Activated CD8-positive, alpha-beta T cell treated with anti-CD3 and anti-CD28 coated beads, Interleukin-2, amount 10 ng/mL, durations not matched to agents 7 days and 5 days (primary cell): ENCODE measurements at regions not wholly inside any gene's neighbourhood (a gene's known extent, or its start where the extent isn't known, plus 50 kb on each side); places are given as distances from the start of the nearest gene placed in this dataset.

Source experiments
- ATAC-seq: fragments of 150-1000 bp; cut with Tn5 transposase; one replicate; pipeline ENCODE4 v1.10.0; 2021; ENCODE audit warnings: moderate library complexity
- CTCF ChIA-PET: fragments of 350-600 bp; sonication (Branson Sonifier 250); formaldehyde crosslinking; loops from one replicate; lab custom pipeline; 2021; ENCODE audit warnings: antibody characterized with exemption; lab: Charles Lee
- POLR2A ChIA-PET: fragments of 350-600 bp; sonication (Branson Sonifier 250); formaldehyde crosslinking; loops from one replicate; lab custom pipeline; 2021; ENCODE audit warnings: antibody characterized with exemption; lab: Charles Lee
- DNase-seq: peaks from one replicate; pipeline ENCODE4 v3.0.0-alpha.2; 2020
- H3K27ac Mint-ChIP-seq: one replicate; pipeline ENCODE4 v1.8.0; 2021; ENCODE audit warnings: mild to moderate bottlenecking, mixed read lengths
- H3K27me3 Mint-ChIP-seq: one replicate; pipeline ENCODE4 v1.8.0; 2021; ENCODE audit warnings: low read depth, mixed read lengths
- H3K36me3 Mint-ChIP-seq: one replicate; pipeline ENCODE4 v1.8.0; 2021; ENCODE audit warnings: low read depth, mixed read lengths
- H3K4me1 Mint-ChIP-seq: one replicate; pipeline ENCODE4 v1.8.0; 2021; ENCODE audit warnings: low read depth, mixed read lengths
- H3K4me3 Mint-ChIP-seq: one replicate; pipeline ENCODE4 v1.8.0; 2021; ENCODE audit warnings: mild to moderate bottlenecking, mixed read lengths
- H3K9me3 Mint-ChIP-seq: one replicate; pipeline ENCODE4 v1.8.0; 2022; ENCODE audit warnings: mixed read lengths; ENCODE audit not compliant: insufficient read depth

DNA sequence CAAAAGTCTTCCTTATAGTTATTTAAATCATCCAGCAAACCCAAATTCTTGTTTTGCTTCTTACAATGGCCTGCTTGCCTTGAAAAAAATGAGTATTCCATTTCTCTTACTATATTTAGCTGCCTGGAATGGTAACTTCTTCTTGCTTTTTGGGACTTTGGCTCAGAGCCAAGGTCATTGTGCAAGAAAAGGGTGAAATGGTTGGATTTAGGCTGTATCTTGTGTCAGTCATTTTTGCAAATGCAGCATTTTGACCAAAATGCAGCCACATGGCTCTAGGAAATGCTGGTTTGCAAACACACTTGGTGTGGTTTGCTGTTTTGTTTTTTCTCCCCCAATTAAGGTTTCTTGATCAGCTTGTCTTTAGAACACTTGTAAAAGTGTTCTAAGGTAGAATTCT is 133.3 kb upstream of the ELL2 start:
- POLR2A ChIA-PET: no interaction called here
- ATAC-seq: no peak

DNA sequence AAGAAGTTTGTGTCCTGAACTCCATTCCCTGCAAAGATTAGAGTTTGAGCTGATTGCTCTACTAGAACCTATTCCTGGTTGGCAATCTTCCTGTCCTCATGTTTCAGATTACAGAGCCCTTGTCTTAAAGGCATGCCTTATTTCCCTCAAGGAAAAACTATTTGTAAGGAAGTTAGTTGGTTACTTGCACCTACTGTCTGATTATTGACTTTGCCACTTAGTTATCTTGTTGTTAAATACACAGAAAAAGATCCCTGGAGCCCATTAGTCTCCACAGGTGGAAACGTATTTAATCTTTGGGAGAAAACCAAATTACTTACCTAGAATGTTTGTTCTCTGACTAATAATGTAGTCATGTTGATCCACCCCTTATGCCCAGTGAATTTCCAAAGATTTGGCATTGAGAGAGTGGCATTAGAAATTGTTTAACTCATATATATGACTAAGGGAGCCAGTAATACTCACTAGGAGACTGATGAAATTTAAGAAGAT is 132.3 kb upstream of the ELL2 start:
- Mint-ChIP-seq H3K4me3 (no peak overlapping the region), H3K36me3 (no peaks in the 10 kb centered on the region), H3K4me1 (no peaks in the 10 kb centered on the region), H3K9me3 (no peaks in the 10 kb centered on the region), H3K27ac (no peak overlapping the region), H3K27me3 (no peaks in the 10 kb centered on the region)
- ChIA-PET CTCF (no interaction called here), POLR2A (no interaction called here)
- DNase-seq: no peak
- no peak for ATAC-seq

More for the DNA sequence above, 133.3 kb upstream of the ELL2 start:
- no peak overlapping the region for H3K4me3 Mint-ChIP-seq
- no peaks in the 10 kb centered on the region for H3K27me3 Mint-ChIP-seq
- CTCF ChIA-PET: no interaction called here
- no peaks in the 10 kb centered on the region for H3K4me1 Mint-ChIP-seq
- no peaks in the 10 kb centered on the region for H3K36me3 Mint-ChIP-seq
- H3K9me3 Mint-ChIP-seq: no peaks in the 10 kb centered on the region
- no peak for DNase-seq
- H3K27ac Mint-ChIP-seq: no peak overlapping the region

DNA sequence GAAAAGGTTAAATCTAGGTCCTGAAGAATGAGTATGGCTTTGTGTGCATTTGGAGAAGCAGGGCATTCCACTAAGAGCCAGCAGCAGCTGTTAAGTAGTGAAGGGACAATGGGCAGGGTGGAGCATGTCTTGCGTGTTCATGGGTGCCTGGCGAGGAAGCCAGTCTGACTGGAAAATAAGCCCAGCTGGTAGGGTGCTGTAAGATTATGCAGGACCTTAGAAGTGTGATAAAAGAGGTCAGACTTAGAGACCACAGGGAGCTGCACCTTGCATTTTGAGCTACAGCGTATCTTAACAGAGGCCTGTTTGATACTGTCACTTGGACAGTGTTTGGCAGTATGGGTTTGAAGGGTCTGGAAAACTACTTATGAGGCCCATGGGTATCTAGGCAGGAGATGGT is 131.7 kb upstream of the ELL2 start:
- no peak for DNase-seq
- ChIA-PET CTCF (no interaction called here), POLR2A (interaction anchor here (0.5 kb wide), 1 partner anchor 181 kb away, joined by 4 read pairs; no protein-coding TSS in a partner anchor)
- no peaks in the 10 kb centered on the region for H3K9me3 Mint-ChIP-seq
- H3K4me3 Mint-ChIP-seq: no peak overlapping the region
- no peaks in the 10 kb centered on the region for H3K27me3 Mint-ChIP-seq
- no peak for ATAC-seq
- no peak overlapping the region for H3K27ac Mint-ChIP-seq
- no peaks in the 10 kb centered on the region for H3K36me3 Mint-ChIP-seq
- no peaks in the 10 kb centered on the region for H3K4me1 Mint-ChIP-seq

DNA sequence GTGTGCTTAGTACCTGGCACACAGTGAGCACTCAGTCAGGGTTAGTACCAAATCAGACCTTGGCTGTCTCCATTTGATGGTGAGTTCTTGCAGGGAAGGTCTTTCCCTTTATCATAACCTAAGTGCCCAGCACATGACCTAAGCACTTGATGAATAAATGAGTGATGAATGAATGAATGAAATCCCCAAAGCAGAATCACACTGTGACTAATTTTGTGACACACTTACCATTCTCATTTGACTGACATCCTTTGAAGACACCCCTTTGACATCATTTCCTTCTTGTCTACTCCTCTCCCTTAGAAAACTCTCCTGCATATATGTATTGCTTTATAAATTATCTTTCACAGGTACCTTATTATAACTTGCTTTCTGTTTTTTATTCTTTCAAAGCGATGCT is 130.2 kb upstream of the ELL2 start:
- CTCF ChIA-PET: no interaction called here
- ATAC-seq: no peak

DNA sequence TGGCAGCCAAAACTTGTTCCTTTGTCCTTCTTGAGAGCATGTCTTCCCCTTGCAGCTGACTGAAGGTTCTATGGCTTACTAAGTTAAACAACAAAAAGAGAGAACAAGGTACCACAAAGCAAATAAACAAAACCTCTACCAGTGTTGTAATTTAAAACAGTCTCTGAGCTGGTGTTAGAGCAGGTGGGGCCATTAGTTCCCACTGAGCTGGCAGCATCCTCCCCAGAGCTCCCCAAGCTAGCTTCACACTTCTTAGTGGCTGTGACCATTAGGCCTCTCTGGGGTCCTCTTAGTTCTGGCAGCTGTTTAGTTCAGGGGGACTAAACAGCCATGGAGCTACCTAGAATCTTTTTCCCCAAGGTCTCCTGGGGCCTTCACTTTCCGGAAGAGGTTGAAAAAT is 128.6 kb upstream of the ELL2 start:
- Mint-ChIP-seq H3K36me3 (no peaks in the 10 kb centered on the region), H3K27me3 (no peaks in the 10 kb centered on the region), H3K9me3 (no peaks in the 10 kb centered on the region), H3K27ac (no peak overlapping the region), H3K4me1 (no peaks in the 10 kb centered on the region), H3K4me3 (no peak overlapping the region)
- ChIA-PET POLR2A (interaction anchor here (0.6 kb wide), 1 partner anchor 12 kb away, joined by 3 read pairs; no protein-coding TSS in a partner anchor), CTCF (interaction anchor here (0.6 kb wide), 1 partner anchor 350 kb away, joined by 3 read pairs; no protein-coding TSS in a partner anchor)
- DNase-seq: no peak
- no peak for ATAC-seq

More for the DNA sequence above, 130.2 kb upstream of the ELL2 start:
- Mint-ChIP-seq H3K4me1 (no peaks in the 10 kb centered on the region), H3K9me3 (no peaks in the 10 kb centered on the region), H3K4me3 (no peak overlapping the region), H3K27me3 (no peaks in the 10 kb centered on the region), H3K27ac (no peak overlapping the region), H3K36me3 (no peaks in the 10 kb centered on the region)
- POLR2A ChIA-PET: no interaction called here
- DNase-seq: no peak

DNA sequence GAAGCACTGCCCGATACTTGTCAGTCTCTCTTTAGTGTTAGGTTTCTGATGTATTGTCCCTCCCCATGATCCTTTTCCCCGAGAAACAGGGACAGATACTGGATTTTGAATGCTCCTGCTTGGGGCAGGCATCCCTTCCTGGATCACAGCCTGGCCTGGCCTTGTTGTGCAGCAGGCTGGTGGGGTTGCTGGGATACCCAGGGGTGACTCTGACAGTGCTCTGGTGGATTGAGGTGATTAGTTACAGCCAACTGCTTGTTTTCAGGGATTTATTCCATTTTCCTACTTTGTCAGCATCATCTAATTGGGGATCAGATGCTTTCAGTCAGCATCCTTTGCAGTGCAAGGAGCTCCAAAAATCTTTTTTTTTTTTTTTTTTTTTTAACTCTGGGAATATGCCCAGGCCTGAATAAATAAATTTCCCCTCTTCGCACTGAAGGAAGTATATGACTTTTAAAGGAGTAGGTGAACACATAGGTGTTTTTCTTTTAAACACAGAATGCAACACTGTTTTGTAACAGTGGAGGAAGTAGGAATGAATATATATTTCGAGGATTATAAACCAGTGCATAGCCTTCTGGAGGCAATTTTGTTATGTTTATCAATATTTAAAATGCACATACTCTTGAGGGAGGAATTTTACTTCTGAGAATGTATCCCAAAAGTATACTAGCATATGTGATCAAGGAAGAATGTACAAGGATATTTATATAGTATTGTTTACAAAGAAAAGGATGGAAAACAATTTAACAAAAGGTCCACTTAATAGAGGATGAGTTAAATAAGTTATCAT is 127.3 kb upstream of the ELL2 start:
- POLR2A ChIA-PET: no interaction called here
- CTCF ChIA-PET: no interaction called here
- H3K9me3 Mint-ChIP-seq: no peaks in the 10 kb centered on the region
- DNase-seq (no peak), ATAC-seq (no peak)
- H3K4me1 Mint-ChIP-seq: no peaks in the 10 kb centered on the region
- H3K36me3 Mint-ChIP-seq: no peaks in the 10 kb centered on the region
- no peak overlapping the region for H3K27ac Mint-ChIP-seq
- H3K27me3 Mint-ChIP-seq: no peaks in the 10 kb centered on the region
- no peak overlapping the region for H3K4me3 Mint-ChIP-seq

DNA sequence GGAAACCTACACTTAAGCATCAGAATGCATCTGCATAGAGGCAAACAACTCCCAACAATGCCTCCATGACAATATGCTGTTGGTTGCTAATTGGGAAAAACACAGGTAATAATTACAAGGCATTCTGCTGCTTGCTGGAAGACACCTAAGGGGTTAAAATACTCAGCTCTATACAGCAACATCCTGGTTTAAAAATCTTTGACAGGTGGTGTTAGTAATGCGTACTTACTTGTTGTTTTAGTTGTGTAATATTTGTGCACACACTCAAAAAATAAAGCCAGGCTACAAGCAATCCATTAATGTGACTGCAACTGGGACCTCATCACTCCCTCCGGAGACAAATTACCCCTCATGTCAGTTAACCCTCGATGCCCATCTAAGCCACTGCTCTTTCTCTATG is 126.3 kb upstream of the ELL2 start:
- Mint-ChIP-seq H3K4me3 (no peak overlapping the region), H3K27me3 (no peaks in the 10 kb centered on the region), H3K36me3 (no peaks in the 10 kb centered on the region), H3K9me3 (no peaks in the 10 kb centered on the region), H3K4me1 (no peaks in the 10 kb centered on the region), H3K27ac (no peak overlapping the region)
- no peak for ATAC-seq
- no peak for DNase-seq
- ChIA-PET POLR2A (interaction anchor here (0.6 kb wide), 1 partner anchor 515 kb away, joined by 3 read pairs; no protein-coding TSS in a partner anchor), CTCF (no interaction called here)

DNA sequence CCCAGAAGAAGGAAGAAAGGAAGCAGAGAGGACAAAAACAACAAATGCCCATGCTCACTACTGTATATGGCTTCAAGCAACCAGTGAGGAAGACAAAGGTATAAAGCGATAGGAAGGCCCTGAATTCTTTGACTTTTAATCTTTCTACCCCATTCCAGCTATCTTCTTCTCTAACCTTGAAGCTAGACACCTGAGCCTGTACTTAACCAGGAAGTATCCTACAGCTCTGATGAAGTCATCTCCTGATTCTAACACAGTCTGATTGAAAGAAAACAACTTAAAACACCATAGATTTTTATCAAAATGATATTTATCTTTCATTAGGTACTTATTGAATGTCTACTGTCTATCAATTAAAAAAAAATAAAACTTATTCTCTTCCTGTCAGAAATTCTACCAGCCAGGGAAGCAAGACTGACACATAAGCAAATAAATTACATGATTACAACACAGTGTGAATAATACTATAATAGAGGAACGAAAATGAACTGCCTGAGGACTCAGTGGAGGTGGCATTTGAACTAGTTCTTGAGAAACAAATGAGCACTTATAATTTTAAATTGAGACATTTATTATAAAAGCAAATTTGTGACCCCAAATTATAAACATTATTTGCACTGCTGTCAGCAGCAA is 123.3 kb upstream of the ELL2 start:
- no peak for ATAC-seq
- H3K4me1 Mint-ChIP-seq: no peaks in the 10 kb centered on the region
- POLR2A ChIA-PET: no interaction called here
- CTCF ChIA-PET: no interaction called here
- DNase-seq: no peak
- H3K27ac Mint-ChIP-seq: no peak overlapping the region
- no peaks in the 10 kb centered on the region for H3K36me3 Mint-ChIP-seq
- H3K27me3 Mint-ChIP-seq: no peaks in the 10 kb centered on the region
- H3K9me3 Mint-ChIP-seq: no peaks in the 10 kb centered on the region
- no peak overlapping the region for H3K4me3 Mint-ChIP-seq

DNA sequence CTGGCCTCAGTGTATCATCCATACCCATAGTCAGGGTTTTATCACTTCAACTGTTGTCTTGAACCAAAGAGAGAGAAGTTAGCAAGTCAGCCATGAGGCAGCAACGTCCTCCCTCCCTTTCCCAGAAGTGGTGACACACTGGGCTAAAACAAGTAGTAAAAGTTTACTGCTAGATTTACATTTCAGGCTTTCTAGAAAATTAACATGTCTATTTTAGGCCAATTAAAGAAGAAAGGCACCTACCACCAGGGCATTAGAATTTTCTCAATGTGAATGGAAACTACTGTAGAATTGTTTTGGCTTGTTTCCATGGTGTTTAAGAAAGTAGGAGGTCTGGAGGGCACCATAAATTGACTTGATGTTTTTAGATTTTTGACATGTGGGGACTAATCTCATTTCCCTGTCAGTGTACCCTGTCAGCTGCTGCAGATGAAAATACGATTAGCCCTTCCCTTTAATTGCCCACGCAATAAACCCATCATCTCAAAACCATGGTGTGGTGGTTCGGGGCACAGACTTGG is 121.8 kb upstream of the ELL2 start:
- no peak for DNase-seq
- no peak for ATAC-seq
- Mint-ChIP-seq H3K9me3 (no peaks in the 10 kb centered on the region), H3K27me3 (no peaks in the 10 kb centered on the region), H3K4me1 (no peaks in the 10 kb centered on the region), H3K27ac (no peak overlapping the region), H3K36me3 (no peaks in the 10 kb centered on the region), H3K4me3 (no peak overlapping the region)
- CTCF ChIA-PET: no interaction called here
- POLR2A ChIA-PET: no interaction called here

DNA sequence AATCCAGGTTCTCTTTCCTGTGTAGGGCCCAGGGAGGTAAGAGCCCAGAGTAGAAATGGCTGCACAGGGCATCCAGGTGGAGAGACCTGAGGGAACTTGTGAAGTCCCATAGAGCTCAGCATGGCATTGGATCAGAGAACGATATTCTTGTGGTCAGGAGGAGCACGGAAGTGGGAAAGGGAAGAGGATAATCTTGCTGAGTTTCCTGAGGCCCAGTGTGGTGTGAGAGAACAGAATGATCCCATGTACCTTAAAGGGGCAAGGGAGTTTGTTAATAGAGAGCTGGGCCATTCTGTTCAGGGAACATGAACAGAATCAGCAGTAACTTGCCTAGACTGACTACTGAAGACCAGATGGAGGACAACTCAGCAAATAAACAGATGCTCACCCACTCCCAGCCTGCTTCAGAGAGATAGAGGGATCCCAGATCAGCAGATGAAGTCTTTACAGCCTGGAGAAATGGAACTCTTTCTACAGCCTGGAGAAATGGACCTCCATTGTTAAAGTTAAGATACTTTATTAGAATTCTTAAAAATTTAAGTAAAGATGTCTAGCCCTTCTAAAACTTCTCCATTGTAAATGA is 119.7 kb upstream of the ELL2 start:
- H3K4me3 Mint-ChIP-seq: no peak overlapping the region
- no peak for DNase-seq
- POLR2A ChIA-PET: no interaction called here
- H3K27me3 Mint-ChIP-seq: no peaks in the 10 kb centered on the region
- no peaks in the 10 kb centered on the region for H3K9me3 Mint-ChIP-seq
- CTCF ChIA-PET: no interaction called here
- H3K27ac Mint-ChIP-seq: no peak overlapping the region
- no peak for ATAC-seq
- no peaks in the 10 kb centered on the region for H3K36me3 Mint-ChIP-seq
- no peaks in the 10 kb centered on the region for H3K4me1 Mint-ChIP-seq

DNA sequence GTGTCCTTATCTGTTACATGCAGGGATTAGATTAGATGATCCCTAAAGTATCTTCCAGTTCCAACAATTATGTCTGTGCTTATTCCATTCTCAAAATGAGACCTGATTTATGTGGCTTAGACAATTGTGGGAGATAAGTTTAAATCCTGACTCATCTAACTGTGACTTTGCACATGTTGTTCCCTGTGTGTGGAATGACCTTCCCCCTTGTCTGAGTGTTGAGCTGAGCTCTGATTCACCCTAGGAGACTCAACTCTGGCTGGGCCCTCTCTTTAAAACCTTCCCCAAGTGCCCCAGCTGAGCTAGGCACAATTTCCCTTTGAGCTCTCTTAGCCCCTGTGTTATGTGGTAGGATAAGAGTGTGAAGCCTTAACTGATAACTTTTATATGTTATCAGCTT is 118.9 kb upstream of the ELL2 start:
- Mint-ChIP-seq H3K27ac (no peak overlapping the region), H3K27me3 (no peaks in the 10 kb centered on the region), H3K4me3 (no peak overlapping the region), H3K4me1 (no peaks in the 10 kb centered on the region), H3K9me3 (no peaks in the 10 kb centered on the region), H3K36me3 (no peaks in the 10 kb centered on the region)
- ChIA-PET POLR2A (no interaction called here), CTCF (no interaction called here)
- DNase-seq (no peak), ATAC-seq (no peak)

DNA sequence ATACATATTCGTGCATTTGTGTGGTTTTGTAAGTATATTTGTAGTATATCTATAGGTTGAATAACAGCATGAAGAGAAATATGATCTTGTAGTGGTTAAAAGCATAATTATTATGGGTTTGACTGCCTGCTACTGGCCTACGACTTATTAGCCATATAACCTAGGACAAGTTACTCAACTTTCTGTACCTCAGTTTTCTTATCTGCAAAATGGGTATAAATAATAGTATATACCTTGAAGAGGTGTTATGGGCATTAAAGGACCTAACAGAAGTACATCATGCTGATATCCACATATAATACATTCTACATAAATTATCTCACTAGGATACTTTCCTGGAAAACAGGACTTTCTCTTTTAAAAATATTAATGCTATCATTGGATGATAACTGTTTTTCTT is 118.3 kb upstream of the ELL2 start:
- Mint-ChIP-seq H3K27ac (no peak overlapping the region), H3K4me3 (no peak overlapping the region), H3K9me3 (no peaks in the 10 kb centered on the region), H3K27me3 (no peaks in the 10 kb centered on the region), H3K4me1 (peaks cover under 1% of the 10 kb centered on the region), H3K36me3 (no peaks in the 10 kb centered on the region)
- ChIA-PET POLR2A (no interaction called here), CTCF (no interaction called here)
- ATAC-seq (no peak), DNase-seq (no peak)
